H1 (cell line): ENCODE measurements at regions not wholly inside any gene's neighbourhood (a gene's known extent, or its start where the extent isn't known, plus 50 kb on each side); places are given as distances from the start of the nearest gene placed in this dataset.

ENCODE experiments used
- CTCF ChIA-PET: fragments of 300-600 bp; sonication (Branson Sonifier 250); formaldehyde crosslinking; loops from one replicate; lab custom pipeline; 2021; ENCODE audit not compliant: partially characterized antibody; lab: Charles Lee
- POLR2A ChIA-PET: fragments of 300-600 bp; sonication (Branson Sonifier 250); formaldehyde crosslinking; loops from one replicate; lab custom pipeline; 2021; ENCODE audit warnings: inconsistent platforms; ENCODE audit not compliant: partially characterized antibody; lab: Charles Lee
- DNase-seq, 2 experiments: peaks; one replicate each; pipeline versions ENCODE4 v3.0.0 to v3.0.0-alpha.2; 2010 to 2022; ENCODE audit warnings: low spot score in 2 of 2, low read depth in 1 of 2, mixed read lengths in 1 of 2
- FAIRE-seq: peaks from 2 replicates; lab custom pipeline; 2011; peaks lifted over from hg19 to GRCh38; lab: Jason Lieb, UNC
- H2AFZ ChIP-seq: 2 replicates; pipeline ENCODE4 v1.8.1; 2012; ENCODE audit warnings: low read length, inconsistent platforms
- H2AK5ac ChIP-seq: 2 replicates; pipeline ENCODE4 v1.6.1; 2013; ENCODE audit warnings: low read depth, low read length
- H2BK120ac ChIP-seq: replicated peaks from 2 replicates; pipeline ENCODE3; 2013; ENCODE audit warnings: low read depth, low read length, inconsistent platforms
- H2BK12ac ChIP-seq: 2 replicates; pipeline ENCODE4 v1.6.1; 2013; ENCODE audit warnings: low read depth, low read length
- H2BK15ac ChIP-seq: 2 replicates; pipeline ENCODE4 v1.6.1; 2013; ENCODE audit warnings: low read length
- H2BK20ac ChIP-seq: 2 replicates; pipeline ENCODE4 v1.6.1; 2013; ENCODE audit warnings: low read length
- H2BK5ac ChIP-seq: 2 replicates; pipeline ENCODE4 v1.6.1; 2013; ENCODE audit warnings: low read depth, low read length
- H3K14ac ChIP-seq: 2 replicates; pipeline ENCODE4 v1.6.1; 2013; ENCODE audit warnings: inconsistent platforms; ENCODE audit not compliant: insufficient read length
- H3K18ac ChIP-seq: 2 replicates; pipeline ENCODE4 v1.6.1; 2013; ENCODE audit warnings: low read length; ENCODE audit errors: extremely low read depth
- H3K23ac ChIP-seq: 2 replicates; pipeline ENCODE4 v1.6.1; 2013; ENCODE audit warnings: inconsistent platforms; ENCODE audit not compliant: insufficient read length
- H3K23me2 ChIP-seq: 2 replicates; pipeline ENCODE4 v1.6.1; 2013; ENCODE audit warnings: low read depth, low read length
- H3K27ac ChIP-seq: 2 replicates; pipeline ENCODE4 v1.6.1; 2011; ENCODE audit warnings: low read depth, low read length, inconsistent platforms
- H3K27me3 ChIP-seq, 4 experiments: replicated peaks in 1 of 4; 1 replicate in 1 of 4; 2 replicates in 3 of 4; pipeline versions ENCODE4 v1.6.1 to v1.8.1; 2011 to 2013; ENCODE audit warnings: low read length in 3 of 4, mild to moderate bottlenecking in 3 of 4, inconsistent platforms in 2 of 4, mixed read lengths in 2 of 4, moderate library complexity in 1 of 4; ENCODE audit not compliant: control insufficient read depth in 3 of 4, insufficient read depth in 3 of 4; ENCODE audit errors: extremely low read depth in 1 of 4
- H3K36me3 ChIP-seq, 4 experiments: 2 replicates each; pipeline versions ENCODE4 v1.6.1 to v1.8.1; 2011 to 2013; ENCODE audit warnings: mild to moderate bottlenecking in 4 of 4, low read length in 3 of 4, moderate library complexity in 2 of 4, control low read depth in 1 of 4, inconsistent platforms in 1 of 4; ENCODE audit not compliant: insufficient read depth in 4 of 4, control insufficient read depth in 2 of 4
- H3K4ac ChIP-seq: replicated peaks from 2 replicates; pipeline ENCODE3; 2013; ENCODE audit warnings: low read length, low read depth, mixed read lengths, inconsistent platforms; ENCODE audit not compliant: insufficient read length
- H3K4me1 ChIP-seq, 4 experiments: replicated peaks in 1 of 4; 1 replicate in 1 of 4; 2 replicates in 3 of 4; pipeline versions ENCODE4 v1.6.1 to v1.8.1; 2011 to 2013; ENCODE audit warnings: low read length in 3 of 4, inconsistent platforms in 2 of 4, mixed read lengths in 1 of 4; ENCODE audit not compliant: insufficient read depth in 4 of 4, control insufficient read depth in 3 of 4
- H3K4me2 ChIP-seq, 2 experiments: 2 replicates each; pipeline versions ENCODE4 v1.6.1 to v1.8.1; 2011 to 2013; ENCODE audit warnings: low read depth in 2 of 2, low read length in 2 of 2, control low read depth in 1 of 2, inconsistent platforms in 1 of 2, mild to moderate bottlenecking in 1 of 2; ENCODE audit not compliant: insufficient read depth in 1 of 2
- H3K4me3 ChIP-seq, 4 experiments: fragments of 200-600, 300-600 bp in 1 of 4; sonication (generic), shearing (Covaris generic), sonication (Bioruptor Twin) in 1 of 4; 2 replicates each; pipeline versions ENCODE4 v1.5.1 to v1.8.1; 2011 to 2016; ENCODE audit warnings: low read length in 4 of 4, low read depth in 3 of 4, control low read depth in 2 of 4, inconsistent platforms in 2 of 4, mild to moderate bottlenecking in 2 of 4, mixed read lengths in 1 of 4, moderate library complexity in 1 of 4; ENCODE audit not compliant: insufficient read depth in 2 of 4; ENCODE audit errors: extremely low read depth in 1 of 4
- H3K56ac ChIP-seq: replicated peaks from 2 replicates; pipeline ENCODE3; 2013; ENCODE audit warnings: low read depth, mild to moderate bottlenecking, mixed read lengths, low read length, inconsistent platforms; ENCODE audit not compliant: insufficient read length
- H3K79me1 ChIP-seq: 2 replicates; pipeline ENCODE4 v1.6.1; 2013; ENCODE audit warnings: low read depth, low read length, control low read depth
- H3K79me2 ChIP-seq, 2 experiments: 2 replicates each; pipeline versions ENCODE4 v1.6.1 to v1.8.1; 2012 to 2013; ENCODE audit warnings: low read length in 2 of 2, mild to moderate bottlenecking in 2 of 2, inconsistent platforms in 1 of 2; ENCODE audit not compliant: insufficient read depth in 2 of 2, control insufficient read depth in 1 of 2
- H3K9ac ChIP-seq, 4 experiments: replicated peaks in 1 of 4; 1 replicate in 1 of 4; 2 replicates in 3 of 4; pipeline versions ENCODE4 v1.6.1 to v1.8.1; 2011 to 2013; ENCODE audit warnings: low read depth in 3 of 4, low read length in 3 of 4, control low read depth in 2 of 4, mild to moderate bottlenecking in 2 of 4, moderate library complexity in 2 of 4, inconsistent platforms in 1 of 4; ENCODE audit errors: extremely low read depth in 1 of 4
- H3K9me3 ChIP-seq, 2 experiments: 2 replicates each; pipeline versions ENCODE4 v1.6.1 to v1.8.1; 2012 to 2013; ENCODE audit warnings: mild to moderate bottlenecking in 2 of 2, moderate library complexity in 2 of 2, control low read depth in 1 of 2, inconsistent platforms in 1 of 2, low read depth in 1 of 2, low read length in 1 of 2, mixed read lengths in 1 of 2; ENCODE audit not compliant: insufficient read depth in 2 of 2
- H4K20me1 ChIP-seq, 2 experiments: replicated peaks in 1 of 2; 2 replicates each; pipeline versions ENCODE3 to v1.8.1; 2011 to 2013; ENCODE audit warnings: inconsistent platforms in 2 of 2, low read length in 2 of 2, mild to moderate bottlenecking in 1 of 2; ENCODE audit not compliant: insufficient read depth in 2 of 2, control insufficient read depth in 1 of 2
- H4K5ac ChIP-seq: 2 replicates; pipeline ENCODE4 v1.6.1; 2013; ENCODE audit warnings: low read length, low read depth, mixed read lengths, inconsistent platforms; ENCODE audit not compliant: insufficient read length
- H4K8ac ChIP-seq: 2 replicates; pipeline ENCODE4 v1.8.0; 2013; ENCODE audit warnings: mild to moderate bottlenecking, moderate library complexity, low read length, inconsistent platforms; ENCODE audit not compliant: insufficient read depth; ENCODE audit errors: extremely low read depth
- H4K91ac ChIP-seq: replicated peaks from 2 replicates; pipeline ENCODE3; 2013; ENCODE audit warnings: low read length, mixed read lengths, inconsistent platforms; ENCODE audit not compliant: insufficient read length
- BCL11A ChIP-seq, 2 experiments: IDR thresholded peaks; one replicate each; pipeline ENCODE4 v1.6.1; 2011; ENCODE audit warnings: low read depth in 2 of 2, low read length in 2 of 2, mild to moderate bottlenecking in 2 of 2
- CTCF ChIP-seq, 3 experiments: IDR thresholded peaks; 1 replicate in 2 of 3; 2 replicates in 1 of 3; pipeline versions ENCODE4 v1.5.1 to v1.6.1; 2011; ENCODE audit warnings: low read length in 3 of 3, mild to moderate bottlenecking in 3 of 3, inconsistent platforms in 2 of 3, low read depth in 1 of 3, moderate library complexity in 1 of 3; ENCODE audit not compliant: insufficient read depth in 1 of 3; ENCODE audit errors: control extremely low read depth in 1 of 3
- EP300 ChIP-seq, 2 experiments: IDR thresholded peaks; 1 replicate in 1 of 2; 2 replicates in 1 of 2; pipeline ENCODE4 v1.6.1; 2011 to 2012; ENCODE audit warnings: low read depth in 2 of 2, low read length in 2 of 2, mild to moderate bottlenecking in 2 of 2, borderline replicate concordance in 1 of 2, inconsistent platforms in 1 of 2, moderate library complexity in 1 of 2
- EZH2 ChIP-seq: fragments of 200-600 bp; sonication (generic); IDR thresholded peaks from 2 replicates; pipeline ENCODE4 v1.7.1; 2012; ENCODE audit warnings: low read depth, mild to moderate bottlenecking, moderate library complexity, low read length, inconsistent platforms; ENCODE audit not compliant: severe bottlenecking
- GABPA ChIP-seq: IDR thresholded peaks from 2 replicates; pipeline ENCODE4 v1.6.1; 2011; ENCODE audit warnings: mild to moderate bottlenecking, low read length, moderate library complexity, borderline replicate concordance; ENCODE audit not compliant: insufficient read depth
- HDAC6 ChIP-seq: IDR thresholded peaks from one replicate; pipeline ENCODE4 v1.7.1; 2012; ENCODE audit warnings: low read depth, mild to moderate bottlenecking, inconsistent platforms, low read length, moderate library complexity
- JUND ChIP-seq: IDR thresholded peaks from 2 replicates; pipeline ENCODE4 v1.6.1; 2011; ENCODE audit warnings: mild to moderate bottlenecking, improper control_type of control experiment, low read length
- MAX ChIP-seq: IDR thresholded peaks from 2 replicates; pipeline ENCODE4 v1.6.1; 2012; ENCODE audit warnings: inconsistent platforms
- SUZ12 ChIP-seq: fragments of 200-600 bp; sonication (generic); IDR thresholded peaks from 2 replicates; pipeline ENCODE4 v1.6.1; 2012; ENCODE audit warnings: mild to moderate bottlenecking, inconsistent platforms, low read length, moderate library complexity, mixed read lengths
- TBP ChIP-seq: IDR thresholded peaks from 2 replicates; pipeline ENCODE4 v1.6.1; 2011; ENCODE audit warnings: low read depth, low read length, improper control_type of control experiment
- WGBS, 2 experiments: shearing (Covaris generic) in 1 of 2; methylation state at CpG; one replicate each; pipeline versions ENCODE4 v1.1.6 to v1.1.7; 2013 to 2015; ENCODE audit warnings: low lambda C conversion rate in 2 of 2, mixed read lengths in 2 of 2, inconsistent platforms in 1 of 2, low coverage in 1 of 2, missing lambda C conversion rate in 1 of 2; ENCODE audit not compliant: insufficient replicate concordance in 2 of 2, insufficient coverage in 1 of 2, insufficient read length in 1 of 2; ENCODE audit errors: extremely low coverage in 1 of 2, missing lambda C conversion rate in 1 of 2; 5-methylcytosine and 5-hydroxymethylcytosine counted together

- H4K5ac ChIP-seq, result no peak overlapping the region
- no peaks in the 10 kb centered on the region for H3K23me2 ChIP-seq
- H2BK12ac ChIP-seq, result no peak overlapping the region
- H3K4me1 ChIP-seq, result peaks cover 0 to 5% (median 0%) of the 10 kb centered on the region in 4 experiments; a peak in 3 of 7 replicates
- H3K9me3 ChIP-seq, result no peaks in the 10 kb centered on the region
- H3K14ac ChIP-seq, result no peak overlapping the region
- no peaks in the 10 kb centered on the region for H3K36me3 ChIP-seq
- no peak overlapping the region for H3K27ac ChIP-seq
- H2AFZ ChIP-seq, result no peak overlapping the region
- no peak overlapping the region for H2BK15ac ChIP-seq
- no peak for DNase-seq
- no peak overlapping the region for H3K4me3 ChIP-seq
- no peaks in the 10 kb centered on the region for H3K27me3 ChIP-seq
- H4K8ac ChIP-seq, result no peak overlapping the region
- no peaks in the 10 kb centered on the region for H4K20me1 ChIP-seq
- H3K23ac ChIP-seq, result no peak overlapping the region
- FAIRE-seq, result no peak
- H3K9ac ChIP-seq, result no peak overlapping the region
- CTCF ChIA-PET, result interaction anchor here (1.1 kb wide), 1 partner anchor 10 kb away, joined by 5 read pairs; no protein-coding TSS in a partner anchor
- no peaks in the 10 kb centered on the region for H3K79me1 ChIP-seq
- no peak overlapping the region for H3K18ac ChIP-seq
- H3K56ac ChIP-seq, result no peak overlapping the region
- POLR2A ChIA-PET, result no interaction called here
- no peak overlapping the region for H2BK120ac ChIP-seq
- H4K91ac ChIP-seq, result no peak overlapping the region
- no peak overlapping the region for H2BK5ac ChIP-seq
- H2BK20ac ChIP-seq, result no peak overlapping the region
- H3K79me2 ChIP-seq, result no peaks in the 10 kb centered on the region
- H3K4ac ChIP-seq, result no peak overlapping the region
- no peak overlapping the region for H3K4me2 ChIP-seq
- 85% methylated on average over 3 of the region's 3 CpGs; no CpG with 5 or more reads in 1 of the 2 experiments for WGBS, 2 experiments
- H2AK5ac ChIP-seq, result no peak overlapping the region
- no peak for TF ChIP-seq BCL11A (IDR thresholded peaks at IDR 0.05; ENCODE audit: low read depth in 2 of 2, low read length in 2 of 2)
- TF ChIP-seq MAX, result no peak
- TF ChIP-seq TBP, result no peak
- no peak for TF ChIP-seq CTCF (IDR thresholded peaks at IDR 0.05; ENCODE audit: control extremely low read depth in 1 of 3, insufficient read depth in 1 of 3, low read depth in 1 of 3, low read length in 3 of 3)
- no peak for TF ChIP-seq EP300 (IDR thresholded peaks at IDR 0.05; ENCODE audit: borderline replicate concordance in 1 of 2, low read depth in 2 of 2, low read length in 2 of 2)
- no peak for TF ChIP-seq JUND
- no peak for TF ChIP-seq SUZ12
- TF ChIP-seq GABPA, result no peak
- TF ChIP-seq HDAC6, result no peak
- TF ChIP-seq EZH2, result no peak
These were observed 121.7 kb upstream of the FUT8 start for GRCh38 chr14:65290830-65291229.
